ENCODE measurements at regions not wholly inside any gene's neighbourhood (a gene's known extent, or its start where the extent isn't known, plus 50 kb on each side); places are given as distances from the start of the nearest gene placed in this dataset.

DNA sequence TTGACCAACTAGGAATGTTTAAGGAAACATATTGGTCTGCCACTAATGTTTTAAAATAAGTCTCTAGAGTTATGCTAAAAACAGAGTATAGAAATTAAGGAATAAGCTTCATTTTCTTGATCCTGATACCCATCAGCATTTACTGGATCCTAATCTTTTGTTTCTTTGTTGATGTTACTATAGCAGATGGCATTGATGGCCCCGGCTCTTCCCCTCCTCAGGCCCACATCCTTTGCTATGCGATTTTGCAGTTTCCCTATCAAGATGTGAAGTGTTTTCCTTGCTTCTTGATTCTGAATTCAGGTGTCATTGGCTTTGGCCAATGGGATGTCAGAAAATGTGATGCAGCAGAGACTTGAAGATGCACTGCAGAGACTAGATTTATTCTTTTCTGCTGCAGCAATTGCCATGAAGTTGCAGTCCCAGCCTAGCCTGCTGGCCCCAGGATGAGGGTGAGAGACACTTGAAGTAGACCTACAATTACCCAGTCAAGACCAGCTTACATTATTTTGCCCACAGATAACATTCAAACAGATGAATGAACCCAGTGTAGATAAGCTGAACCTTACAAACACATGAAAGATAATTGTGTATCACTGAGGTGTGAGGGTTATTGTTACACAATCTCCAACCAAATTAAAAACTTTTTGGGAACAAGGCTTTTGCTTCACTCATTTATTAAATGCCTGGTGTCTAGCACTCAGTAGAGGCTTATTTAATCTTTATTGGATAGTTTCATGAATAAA is 115.2 kb upstream of the ITGA4 start:
- no peaks in the 10 kb centered on the region for H3K36me3 ChIP-seq
- no peaks in the 10 kb centered on the region for H3K27me3 ChIP-seq
- H3K4me2 ChIP-seq = no peak overlapping the region
- no peaks in the 10 kb centered on the region for H4K20me1 ChIP-seq
- H3K4me1 ChIP-seq = no peaks in the 10 kb centered on the region
- no peak overlapping the region for H3K9ac ChIP-seq
- peaks cover 16% of the 10 kb centered on the region for H3K9me3 ChIP-seq
- no peak for TF ChIP-seq Cebpa-rat (IDR thresholded peaks at IDR 0.05)
- H3K4me3 ChIP-seq = no peak overlapping the region
- no peak overlapping the region for H3K27ac ChIP-seq

DNA sequence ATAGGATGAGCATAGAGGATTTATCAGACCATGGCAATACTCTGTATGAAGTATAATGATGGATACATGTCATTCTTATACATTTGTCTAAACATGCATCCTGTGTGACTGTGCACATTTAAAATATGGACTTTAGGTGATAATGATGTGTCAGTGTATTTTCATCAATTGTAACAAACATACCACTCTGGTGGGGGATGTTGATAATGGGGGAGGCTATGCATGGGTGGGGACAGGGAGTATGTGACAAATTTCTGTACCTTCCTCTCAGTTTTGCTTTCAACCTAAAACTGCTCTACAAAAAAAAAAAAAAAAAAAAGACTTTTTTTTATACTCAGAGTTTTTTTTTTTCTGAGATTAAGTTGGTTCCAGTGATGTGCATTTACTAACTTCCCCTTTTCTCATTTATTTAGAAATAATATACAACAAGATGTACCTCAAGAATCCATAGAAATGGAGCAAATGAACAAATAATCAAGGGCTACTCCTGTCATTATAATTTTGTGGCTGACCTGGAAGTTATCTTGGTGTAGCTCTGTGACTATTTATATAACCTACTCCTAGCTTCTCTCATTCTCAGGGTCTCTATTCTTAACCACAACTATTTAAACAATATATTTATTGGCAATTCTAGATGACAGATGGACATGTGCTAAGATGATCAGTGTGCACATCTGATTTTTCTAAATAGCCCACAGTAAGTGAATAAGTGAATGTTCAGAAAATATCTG is 108.9 kb upstream of the ITGA4 start:
- Histone ChIP-seq H3K27ac (no peak overlapping the region), H3K4me1 (peaks cover 8% of the 10 kb centered on the region; the same call in 1 of the 2 replicates), H3K9ac (no peak overlapping the region), H4K20me1 (no peaks in the 10 kb centered on the region), H3K36me3 (no peaks in the 10 kb centered on the region), H3K27me3 (no peaks in the 10 kb centered on the region), H3K4me2 (no peak overlapping the region), H3K4me3 (no peak overlapping the region), H3K9me3 (peaks cover 13% of the 10 kb centered on the region)
- no peak for TF ChIP-seq Cebpa-rat (IDR thresholded peaks at IDR 0.05)

GRCh38 chr2:181352158-181352557 is 105.0 kb upstream of the ITGA4 start:
- Histone ChIP-seq H3K9ac (no peak overlapping the region), H3K4me1 (peaks cover 8% of the 10 kb centered on the region; the same call in 1 of the 2 replicates), H3K4me3 (no peak overlapping the region), H4K20me1 (no peaks in the 10 kb centered on the region), H3K9me3 (no peaks in the 10 kb centered on the region), H3K27ac (no peak overlapping the region), H3K4me2 (no peak overlapping the region), H3K36me3 (no peaks in the 10 kb centered on the region), H3K27me3 (no peaks in the 10 kb centered on the region)
- no peak for TF ChIP-seq Cebpa-rat (IDR thresholded peaks at IDR 0.05)

GRCh38 chr2:181354626-181355025 is 102.6 kb upstream of the ITGA4 start:
- H3K4me1 ChIP-seq = no peaks in the 10 kb centered on the region
- H3K27ac ChIP-seq = no peak overlapping the region
- H3K27me3 ChIP-seq = no peaks in the 10 kb centered on the region
- H3K36me3 ChIP-seq = no peaks in the 10 kb centered on the region
- no peak overlapping the region for H3K4me2 ChIP-seq
- H3K9ac ChIP-seq = no peak overlapping the region
- H3K9me3 ChIP-seq = no peaks in the 10 kb centered on the region
- no peaks in the 10 kb centered on the region for H4K20me1 ChIP-seq
- TF ChIP-seq Cebpa-rat (IDR thresholded peaks at IDR 0.05) = no peak
- H3K4me3 ChIP-seq = no peak overlapping the region

DNA sequence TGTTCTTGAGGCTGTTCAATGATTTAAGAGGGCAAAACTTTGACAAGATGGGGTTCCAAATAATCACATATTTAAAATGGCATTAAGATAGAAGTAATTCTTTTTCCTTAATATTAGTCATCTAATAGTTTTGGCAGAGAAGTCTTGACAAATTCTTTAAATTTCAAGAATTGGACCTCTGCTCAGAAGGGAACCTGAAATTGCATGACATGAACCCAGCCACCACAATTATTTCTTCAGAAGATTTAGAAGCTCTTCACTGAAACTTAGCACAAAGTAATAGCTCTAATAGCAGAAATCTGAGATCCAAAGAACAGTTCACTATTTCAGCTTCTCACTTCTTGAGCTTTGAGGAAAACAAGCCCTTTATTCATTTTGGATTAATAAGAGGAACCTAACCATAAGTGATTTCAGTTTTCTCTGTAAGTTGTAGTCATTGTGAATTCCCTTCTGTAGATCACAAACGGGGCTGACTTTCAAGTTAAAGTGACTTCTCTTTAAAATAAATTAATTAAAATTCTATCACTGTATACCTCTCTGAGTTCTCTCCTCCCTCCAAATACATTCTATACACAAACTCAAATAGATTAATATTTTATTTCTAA is 100.6 kb upstream of the ITGA4 start:
- Histone ChIP-seq H3K27me3 (no peaks in the 10 kb centered on the region), H3K4me1 (no peaks in the 10 kb centered on the region), H3K36me3 (no peaks in the 10 kb centered on the region), H3K9me3 (no peaks in the 10 kb centered on the region), H3K4me3 (no peak overlapping the region), H3K4me2 (no peak overlapping the region), H3K9ac (no peak overlapping the region), H3K27ac (no peak overlapping the region), H4K20me1 (no peaks in the 10 kb centered on the region)
- no peak for TF ChIP-seq Cebpa-rat (IDR thresholded peaks at IDR 0.05)

DNA sequence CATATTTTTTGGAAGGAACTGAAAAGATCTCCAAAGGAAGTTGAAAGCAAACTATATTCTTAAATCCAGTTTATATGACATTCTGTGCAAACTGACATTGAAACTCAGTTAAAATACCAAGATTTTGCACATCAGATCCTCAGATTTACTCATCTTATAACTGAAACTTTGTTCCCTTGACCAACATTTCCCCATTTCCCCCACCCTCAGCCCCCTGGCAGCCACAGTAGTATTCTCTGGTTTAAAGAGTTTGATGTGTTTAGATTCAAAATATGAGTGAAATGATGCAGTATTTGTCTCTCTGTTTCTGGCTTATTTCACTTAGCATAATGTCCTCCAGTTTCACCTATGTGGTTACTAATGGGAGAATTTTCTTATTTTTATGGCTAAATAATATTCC is 99.2 kb upstream of the ITGA4 start:
- H3K4me2 ChIP-seq = no peak overlapping the region

DNA sequence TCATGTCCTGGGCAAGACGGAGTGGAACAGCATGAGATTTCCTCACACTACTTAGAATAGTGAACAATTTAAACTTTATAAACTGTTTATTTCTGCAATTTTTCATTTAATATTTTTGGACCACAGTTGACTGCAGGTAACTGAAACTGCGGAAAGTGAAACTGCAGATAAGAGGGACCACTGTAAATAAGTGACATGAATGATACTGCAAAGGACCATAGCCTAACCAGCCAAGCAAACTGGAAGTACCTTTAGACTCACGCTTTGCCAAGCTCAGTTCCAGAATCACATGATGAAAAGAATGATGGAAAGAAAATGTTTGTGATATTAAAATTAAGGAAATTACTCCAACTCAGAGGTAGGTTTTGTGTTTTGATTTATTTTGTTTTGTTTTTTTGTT is 94.6 kb upstream of the ITGA4 start:
- H3K4me2 ChIP-seq = no peak overlapping the region
- no peaks in the 10 kb centered on the region for H4K20me1 ChIP-seq
- H3K4me1 ChIP-seq = no peaks in the 10 kb centered on the region
- H3K9me3 ChIP-seq = no peaks in the 10 kb centered on the region
- H3K27ac ChIP-seq = no peak overlapping the region
- H3K9ac ChIP-seq = no peak overlapping the region
- H3K27me3 ChIP-seq = no peaks in the 10 kb centered on the region
- TF ChIP-seq Cebpa-rat (IDR thresholded peaks at IDR 0.05) = no peak
- H3K36me3 ChIP-seq = no peaks in the 10 kb centered on the region
- no peak overlapping the region for H3K4me3 ChIP-seq

More for the DNA sequence above, 99.2 kb upstream of the ITGA4 start:
- Histone ChIP-seq H3K9ac (no peak overlapping the region), H3K27ac (no peak overlapping the region), H3K4me3 (no peak overlapping the region), H3K36me3 (no peaks in the 10 kb centered on the region), H3K9me3 (no peaks in the 10 kb centered on the region), H3K27me3 (no peaks in the 10 kb centered on the region), H4K20me1 (no peaks in the 10 kb centered on the region), H3K4me1 (no peaks in the 10 kb centered on the region)
- no peak for TF ChIP-seq Cebpa-rat (IDR thresholded peaks at IDR 0.05)

GRCh38 chr2:181363164-181363563 is 94.0 kb upstream of the ITGA4 start:
- TF ChIP-seq Cebpa-rat (IDR thresholded peaks at IDR 0.05) = no peak
- no peaks in the 10 kb centered on the region for H4K20me1 ChIP-seq
- no peaks in the 10 kb centered on the region for H3K36me3 ChIP-seq
- no peak overlapping the region for H3K9ac ChIP-seq
- no peaks in the 10 kb centered on the region for H3K4me1 ChIP-seq
- H3K4me3 ChIP-seq = no peak overlapping the region
- no peak overlapping the region for H3K4me2 ChIP-seq
- no peak overlapping the region for H3K27ac ChIP-seq
- no peaks in the 10 kb centered on the region for H3K9me3 ChIP-seq
- H3K27me3 ChIP-seq = no peaks in the 10 kb centered on the region

DNA sequence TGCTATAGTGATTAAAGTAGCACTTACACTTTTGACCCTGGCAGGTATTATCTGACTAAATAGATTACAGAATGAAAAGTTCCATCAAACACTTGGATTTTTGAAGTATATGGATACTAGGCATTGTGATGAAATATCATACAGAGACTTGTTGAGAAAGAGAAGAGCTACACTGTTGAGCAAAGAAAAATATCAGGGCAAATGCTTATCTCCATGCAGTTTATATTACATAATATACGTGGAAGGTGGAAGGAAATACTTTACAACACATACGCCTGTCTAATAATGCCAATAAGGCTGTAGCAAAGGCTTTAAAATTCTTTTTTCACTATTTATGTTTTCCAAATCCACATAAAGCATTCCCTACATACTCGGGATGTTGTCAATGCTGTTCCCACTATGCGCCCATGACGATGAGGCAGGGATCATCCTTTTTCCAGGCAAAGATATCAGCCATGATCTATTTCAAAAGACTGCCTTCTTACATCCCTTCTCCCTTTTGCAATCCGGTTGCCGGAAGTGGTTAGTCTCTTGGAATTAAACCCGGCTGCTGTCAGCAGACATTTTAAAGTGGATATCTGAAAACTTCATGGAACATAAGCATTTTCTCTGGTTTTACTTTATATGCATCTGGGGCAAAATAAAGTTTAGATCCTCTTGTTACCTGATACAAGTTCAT is 92.6 kb upstream of the ITGA4 start:
- no peak overlapping the region for H3K4me3 ChIP-seq
- H4K20me1 ChIP-seq = no peaks in the 10 kb centered on the region
- H3K27ac ChIP-seq = no peak overlapping the region
- H3K4me1 ChIP-seq = no peaks in the 10 kb centered on the region
- no peak overlapping the region for H3K4me2 ChIP-seq
- H3K27me3 ChIP-seq = no peaks in the 10 kb centered on the region
- H3K9me3 ChIP-seq = no peaks in the 10 kb centered on the region
- H3K36me3 ChIP-seq = no peaks in the 10 kb centered on the region
- H3K9ac ChIP-seq = no peak overlapping the region
- TF ChIP-seq Cebpa-rat (IDR thresholded peaks at IDR 0.05) = no peak

Data from BLaER1 (cell line).